Stomach smooth muscle (tissue), 2 donors: ENCODE measurements at regions not wholly inside any gene's neighbourhood (a gene's known extent, or its start where the extent isn't known, plus 50 kb on each side); places are given as distances from the start of the nearest gene placed in this dataset.

Source experiments
- H3K27ac ChIP-seq: one replicate; pipeline ENCODE4 v1.7.0; 2013; ENCODE audit warnings: mild to moderate bottlenecking, low read length, inconsistent platforms
- H3K27me3 ChIP-seq, 2 donors: one replicate each; pipeline ENCODE4 v1.7.0; 2013; ENCODE audit warnings: low read length in 2 of 2; ENCODE audit not compliant: insufficient read depth in 2 of 2, control insufficient read depth in 1 of 2
- H3K36me3 ChIP-seq, 2 donors: one replicate each; pipeline ENCODE4 v1.7.0; 2013; ENCODE audit warnings: low read length in 2 of 2; ENCODE audit not compliant: control insufficient read depth in 2 of 2, insufficient read depth in 2 of 2
- H3K4me1 ChIP-seq: one replicate; pipeline ENCODE4 v1.7.0; 2013; ENCODE audit warnings: low read length; ENCODE audit not compliant: control insufficient read depth, insufficient read depth
- H3K4me3 ChIP-seq, 2 donors: one replicate each; pipeline ENCODE4 v1.7.0; 2013; ENCODE audit warnings: low read length in 2 of 2
- H3K9ac ChIP-seq, 2 donors: one replicate each; pipeline ENCODE4 v1.7.0; 2013; ENCODE audit warnings: low read length in 2 of 2, mild to moderate bottlenecking in 1 of 2
- H3K9me3 ChIP-seq, 2 donors: one replicate each; pipeline ENCODE4 v1.7.0; 2013; ENCODE audit warnings: low read length in 2 of 2; ENCODE audit not compliant: control insufficient read depth in 2 of 2
- donor health status: healthy.
- donor health status: Pancreatic carcinoma.

- Histone ChIP-seq H3K9me3 (no peaks in the 10 kb centered on the region), H3K4me3 (no peak overlapping the region), H3K27me3 (no peaks in the 10 kb centered on the region), H3K27ac (no peak overlapping the region), H3K36me3 (no peaks in the 10 kb centered on the region), H3K4me1 (no peaks in the 10 kb centered on the region), H3K9ac (no peak overlapping the region)
Measured at GRCh38 chr1:193769651-193770050, 583.2 kb upstream of the B3GALT2 start.

- Histone ChIP-seq H3K36me3 (no peaks in the 10 kb centered on the region), H3K27ac (no peak overlapping the region), H3K27me3 (no peaks in the 10 kb centered on the region), H3K9ac (no peak overlapping the region), H3K4me3 (no peak overlapping the region), H3K9me3 (no peaks in the 10 kb centered on the region), H3K4me1 (no peaks in the 10 kb centered on the region)
Measured at GRCh38 chr1:193767886-193768285, 581.5 kb upstream of the B3GALT2 start.

GRCh38 chr1:193766329-193766728 lies 579.9 kb upstream of the B3GALT2 start:
- Histone ChIP-seq H3K9me3 (no peaks in the 10 kb centered on the region), H3K36me3 (no peaks in the 10 kb centered on the region), H3K9ac (no peak overlapping the region), H3K4me3 (no peak overlapping the region), H3K27ac (no peak overlapping the region), H3K4me1 (no peaks in the 10 kb centered on the region), H3K27me3 (no peaks in the 10 kb centered on the region)

GRCh38 chr1:193763266-193763665 lies 576.9 kb upstream of the B3GALT2 start:
- no peaks in the 10 kb centered on the region for H3K36me3 ChIP-seq
- no peak overlapping the region for H3K27ac ChIP-seq
- no peak overlapping the region for H3K4me3 ChIP-seq
- H3K9ac ChIP-seq = no peak overlapping the region
- H3K4me1 ChIP-seq = no peaks in the 10 kb centered on the region
- no peaks in the 10 kb centered on the region for H3K9me3 ChIP-seq
- no peaks in the 10 kb centered on the region for H3K27me3 ChIP-seq

DNA sequence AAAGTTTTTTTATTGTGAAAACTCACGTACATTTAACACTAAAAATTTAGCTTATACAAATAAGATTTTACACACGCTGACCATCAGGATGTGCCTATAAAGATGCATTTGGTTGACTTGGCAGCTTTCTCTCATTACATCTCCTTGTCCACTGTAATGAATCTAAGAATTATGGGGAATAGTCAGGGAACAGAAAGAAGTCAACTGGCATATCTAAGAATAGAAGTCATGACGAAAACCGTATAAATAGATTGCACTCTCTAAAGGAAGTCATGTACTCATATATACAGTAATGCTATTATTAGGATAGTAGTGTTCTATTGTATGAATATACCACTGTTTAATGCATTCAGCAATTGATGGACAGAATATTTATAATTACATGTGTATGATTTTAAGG lies 575.8 kb upstream of the B3GALT2 start:
- no peak overlapping the region for H3K9ac ChIP-seq
- no peak overlapping the region for H3K27ac ChIP-seq
- H3K9me3 ChIP-seq = no peaks in the 10 kb centered on the region
- no peaks in the 10 kb centered on the region for H3K4me1 ChIP-seq
- no peaks in the 10 kb centered on the region for H3K27me3 ChIP-seq
- no peaks in the 10 kb centered on the region for H3K36me3 ChIP-seq
- H3K4me3 ChIP-seq = no peak overlapping the region

DNA sequence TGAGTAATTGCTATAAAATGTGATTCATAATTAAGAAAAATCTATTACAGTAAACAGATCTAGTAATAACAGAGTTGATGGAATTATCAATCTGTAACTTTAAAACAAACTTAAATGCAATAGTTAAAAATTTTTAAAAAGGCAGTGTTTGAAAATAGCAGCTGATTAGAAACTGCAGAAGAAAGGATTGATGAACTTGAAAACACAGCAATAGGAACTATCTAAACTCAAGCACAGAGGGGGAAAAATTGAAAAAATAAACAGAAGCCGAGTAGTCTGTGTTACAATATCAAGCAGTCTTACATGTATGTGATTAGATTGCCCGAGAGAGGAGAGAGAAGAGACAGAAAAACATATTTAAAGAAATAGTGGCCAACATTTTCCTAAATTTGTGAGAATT lies 569.0 kb upstream of the B3GALT2 start:
- H3K27ac ChIP-seq = no peak overlapping the region
- no peak overlapping the region for H3K4me3 ChIP-seq
- no peaks in the 10 kb centered on the region for H3K9me3 ChIP-seq
- H3K4me1 ChIP-seq = no peaks in the 10 kb centered on the region
- H3K27me3 ChIP-seq = no peaks in the 10 kb centered on the region
- H3K36me3 ChIP-seq = no peaks in the 10 kb centered on the region
- H3K9ac ChIP-seq = no peak overlapping the region

- no peaks in the 10 kb centered on the region for H3K36me3 ChIP-seq
- H3K9me3 ChIP-seq = no peaks in the 10 kb centered on the region
- no peak overlapping the region for H3K4me3 ChIP-seq
- no peak overlapping the region for H3K27ac ChIP-seq
- no peaks in the 10 kb centered on the region for H3K27me3 ChIP-seq
- H3K4me1 ChIP-seq = no peaks in the 10 kb centered on the region
- no peak overlapping the region for H3K9ac ChIP-seq
Measured at GRCh38 chr1:193754732-193755427, 568.5 kb upstream of the B3GALT2 start.

GRCh38 chr1:193754151-193754550 lies 567.7 kb upstream of the B3GALT2 start:
- no peak overlapping the region for H3K27ac ChIP-seq
- H3K9ac ChIP-seq = no peak overlapping the region

GRCh38 chr1:193753038-193753756 lies 566.8 kb upstream of the B3GALT2 start:
- Histone ChIP-seq H3K9me3 (no peaks in the 10 kb centered on the region), H3K4me1 (no peaks in the 10 kb centered on the region), H3K4me3 (no peak overlapping the region), H3K36me3 (no peaks in the 10 kb centered on the region), H3K27me3 (no peaks in the 10 kb centered on the region), H3K9ac (no peak overlapping the region), H3K27ac (no peak overlapping the region)

More at GRCh38 chr1:193754151-193754550, 567.7 kb upstream of the B3GALT2 start:
- no peaks in the 10 kb centered on the region for H3K27me3 ChIP-seq
- H3K4me3 ChIP-seq = no peak overlapping the region
- H3K4me1 ChIP-seq = no peaks in the 10 kb centered on the region
- no peaks in the 10 kb centered on the region for H3K9me3 ChIP-seq
- no peaks in the 10 kb centered on the region for H3K36me3 ChIP-seq

DNA sequence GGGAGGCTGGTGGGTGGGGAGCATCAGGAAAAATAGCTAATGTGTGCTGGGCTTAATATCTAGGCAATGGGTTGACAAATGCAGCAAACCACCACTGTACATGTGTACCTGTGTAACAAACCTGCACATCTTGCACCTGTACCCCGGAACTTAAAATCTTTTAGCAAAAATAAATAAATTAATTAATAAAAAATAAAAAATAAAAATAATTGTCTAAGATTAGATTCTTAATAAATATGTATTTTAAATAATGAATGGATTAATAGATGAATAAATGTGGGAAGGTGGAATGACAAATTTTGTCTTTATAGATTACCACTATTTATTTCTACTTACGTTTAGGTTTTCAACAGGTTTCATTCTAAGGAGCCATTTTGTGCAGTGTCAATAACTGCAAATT lies 563.5 kb upstream of the B3GALT2 start:
- no peaks in the 10 kb centered on the region for H3K27me3 ChIP-seq
- H3K9ac ChIP-seq = no peak overlapping the region
- H3K27ac ChIP-seq = no peak overlapping the region

GRCh38 chr1:193747579-193747978 lies 561.2 kb upstream of the B3GALT2 start:
- H3K27ac ChIP-seq = no peak overlapping the region
- no peak overlapping the region for H3K9ac ChIP-seq
- H3K27me3 ChIP-seq = no peaks in the 10 kb centered on the region
- H3K36me3 ChIP-seq = no peaks in the 10 kb centered on the region
- H3K4me1 ChIP-seq = no peaks in the 10 kb centered on the region
- H3K4me3 ChIP-seq = no peak overlapping the region
- H3K9me3 ChIP-seq = no peaks in the 10 kb centered on the region

More for the DNA sequence above, 563.5 kb upstream of the B3GALT2 start:
- no peaks in the 10 kb centered on the region for H3K36me3 ChIP-seq
- no peak overlapping the region for H3K4me3 ChIP-seq
- no peaks in the 10 kb centered on the region for H3K4me1 ChIP-seq
- no peaks in the 10 kb centered on the region for H3K9me3 ChIP-seq
